Body of pancreas (tissue), 4 donors: ENCODE measurements at regions not wholly inside any gene's neighbourhood (a gene's known extent, or its start where the extent isn't known, plus 50 kb on each side); places are given as distances from the start of the nearest gene placed in this dataset.

Experiments
- POLR2A ChIP-seq, 3 donors: fragments of 450-650 bp; IDR thresholded peaks; one replicate each; pipeline ENCODE4 v1.6.1; 2016; ENCODE audit warnings: antibody characterized with exemption in 3 of 3, mild to moderate bottlenecking in 2 of 3
- TF ChIP-seq, protein P1 (sequence below), 7 experiments: fragments of 450-650 bp in 4 of 7; fragments of 200-600 bp in 3 of 7; sonication (generic) in 3 of 7; IDR thresholded peaks; one replicate each; pipeline ENCODE4 v1.5.1; 2016 to 2019; ENCODE audit warnings: antibody characterized with exemption in 7 of 7

GRCh38 chr10:47207894-47208469 lies 92.0 kb upstream of the GDF10 start:
- TF ChIP-seq, protein P1, sequence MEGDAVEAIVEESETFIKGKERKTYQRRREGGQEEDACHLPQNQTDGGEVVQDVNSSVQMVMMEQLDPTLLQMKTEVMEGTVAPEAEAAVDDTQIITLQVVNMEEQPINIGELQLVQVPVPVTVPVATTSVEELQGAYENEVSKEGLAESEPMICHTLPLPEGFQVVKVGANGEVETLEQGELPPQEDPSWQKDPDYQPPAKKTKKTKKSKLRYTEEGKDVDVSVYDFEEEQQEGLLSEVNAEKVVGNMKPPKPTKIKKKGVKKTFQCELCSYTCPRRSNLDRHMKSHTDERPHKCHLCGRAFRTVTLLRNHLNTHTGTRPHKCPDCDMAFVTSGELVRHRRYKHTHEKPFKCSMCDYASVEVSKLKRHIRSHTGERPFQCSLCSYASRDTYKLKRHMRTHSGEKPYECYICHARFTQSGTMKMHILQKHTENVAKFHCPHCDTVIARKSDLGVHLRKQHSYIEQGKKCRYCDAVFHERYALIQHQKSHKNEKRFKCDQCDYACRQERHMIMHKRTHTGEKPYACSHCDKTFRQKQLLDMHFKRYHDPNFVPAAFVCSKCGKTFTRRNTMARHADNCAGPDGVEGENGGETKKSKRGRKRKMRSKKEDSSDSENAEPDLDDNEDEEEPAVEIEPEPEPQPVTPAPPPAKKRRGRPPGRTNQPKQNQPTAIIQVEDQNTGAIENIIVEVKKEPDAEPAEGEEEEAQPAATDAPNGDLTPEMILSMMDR (IDR thresholded peaks at IDR 0.05): no peak
- TF ChIP-seq POLR2A (IDR thresholded peaks at IDR 0.05): no peak
